ENCODE measurements at regions not wholly inside any gene's neighbourhood (a gene's known extent, or its start where the extent isn't known, plus 50 kb on each side); places are given as distances from the start of the nearest gene placed in this dataset.

DNA sequence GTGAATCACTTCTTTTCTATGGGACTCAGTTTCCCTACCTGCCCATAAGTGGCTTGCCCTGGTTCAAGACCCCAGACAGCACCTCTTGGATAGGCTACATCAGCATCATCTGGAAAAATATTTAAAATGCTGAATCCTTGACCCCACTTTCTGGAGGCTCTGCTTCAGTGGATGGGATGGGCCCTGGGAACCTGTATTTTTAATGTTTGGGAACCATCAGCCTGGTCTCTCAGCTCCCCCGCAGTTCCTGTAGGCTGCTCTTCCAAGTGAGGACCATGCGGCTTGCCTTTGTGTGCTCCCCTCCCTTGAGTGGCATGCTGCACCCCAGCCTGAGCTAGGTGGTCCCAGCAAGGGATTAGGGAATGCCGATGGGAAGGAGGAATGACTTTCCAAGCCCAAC is 68.3 kb upstream of the CRHR1 start:
- TF ChIP-seq, protein P1, sequence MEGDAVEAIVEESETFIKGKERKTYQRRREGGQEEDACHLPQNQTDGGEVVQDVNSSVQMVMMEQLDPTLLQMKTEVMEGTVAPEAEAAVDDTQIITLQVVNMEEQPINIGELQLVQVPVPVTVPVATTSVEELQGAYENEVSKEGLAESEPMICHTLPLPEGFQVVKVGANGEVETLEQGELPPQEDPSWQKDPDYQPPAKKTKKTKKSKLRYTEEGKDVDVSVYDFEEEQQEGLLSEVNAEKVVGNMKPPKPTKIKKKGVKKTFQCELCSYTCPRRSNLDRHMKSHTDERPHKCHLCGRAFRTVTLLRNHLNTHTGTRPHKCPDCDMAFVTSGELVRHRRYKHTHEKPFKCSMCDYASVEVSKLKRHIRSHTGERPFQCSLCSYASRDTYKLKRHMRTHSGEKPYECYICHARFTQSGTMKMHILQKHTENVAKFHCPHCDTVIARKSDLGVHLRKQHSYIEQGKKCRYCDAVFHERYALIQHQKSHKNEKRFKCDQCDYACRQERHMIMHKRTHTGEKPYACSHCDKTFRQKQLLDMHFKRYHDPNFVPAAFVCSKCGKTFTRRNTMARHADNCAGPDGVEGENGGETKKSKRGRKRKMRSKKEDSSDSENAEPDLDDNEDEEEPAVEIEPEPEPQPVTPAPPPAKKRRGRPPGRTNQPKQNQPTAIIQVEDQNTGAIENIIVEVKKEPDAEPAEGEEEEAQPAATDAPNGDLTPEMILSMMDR (tag by site-specific recombination; IDR thresholded peaks at IDR 0.05), result no peak
- TF ChIP-seq TCF7L2 (IDR thresholded peaks at IDR 0.05; ENCODE audit: borderline replicate concordance, low read depth, low read length) (no peak), YY2 (tag by site-specific recombination; IDR thresholded peaks at IDR 0.05) (no peak), ZNF776 (tag by site-specific recombination; IDR thresholded peaks at IDR 0.05; ENCODE audit: borderline replicate concordance) (no peak), KLF8 (tag by site-specific recombination; IDR thresholded peaks at IDR 0.05) (no peak), KLF16 (tag by site-specific recombination; IDR thresholded peaks at IDR 0.05) (no peak), ZNF354C (tag by site-specific recombination; IDR thresholded peaks at IDR 0.05; ENCODE audit: borderline replicate concordance, low read depth) (no peak), ZNF529 (tag by site-specific recombination; IDR thresholded peaks at IDR 0.05; ENCODE audit: insufficient replicate concordance) (no peak), ZNF248 (tag by site-specific recombination; IDR thresholded peaks at IDR 0.05) (no peak)
- TF ChIP-seq, protein P2, sequence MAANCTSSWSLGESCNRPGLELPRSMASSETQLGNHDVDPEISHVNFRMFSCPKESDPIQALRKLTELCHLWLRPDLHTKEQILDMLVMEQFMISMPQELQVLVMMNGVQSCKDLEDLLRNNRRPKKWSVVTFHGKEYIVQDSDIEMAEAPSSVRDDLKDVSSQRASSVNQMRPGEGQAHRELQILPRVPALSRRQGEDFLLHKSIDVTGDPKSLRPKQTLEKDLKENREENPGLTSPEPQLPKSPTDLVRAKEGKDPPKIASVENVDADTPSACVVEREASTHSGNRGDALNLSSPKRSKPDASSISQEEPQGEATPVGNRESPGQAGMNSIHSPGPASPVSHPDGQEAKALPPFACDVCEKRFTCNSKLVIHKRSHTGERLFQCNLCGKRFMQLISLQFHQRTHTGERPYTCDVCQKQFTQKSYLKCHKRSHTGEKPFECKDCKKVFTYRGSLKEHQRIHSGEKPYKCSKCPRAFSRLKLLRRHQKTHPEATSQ (tag by site-specific recombination; IDR thresholded peaks at IDR 0.05), result no peak
- TF ChIP-seq, protein P3, sequence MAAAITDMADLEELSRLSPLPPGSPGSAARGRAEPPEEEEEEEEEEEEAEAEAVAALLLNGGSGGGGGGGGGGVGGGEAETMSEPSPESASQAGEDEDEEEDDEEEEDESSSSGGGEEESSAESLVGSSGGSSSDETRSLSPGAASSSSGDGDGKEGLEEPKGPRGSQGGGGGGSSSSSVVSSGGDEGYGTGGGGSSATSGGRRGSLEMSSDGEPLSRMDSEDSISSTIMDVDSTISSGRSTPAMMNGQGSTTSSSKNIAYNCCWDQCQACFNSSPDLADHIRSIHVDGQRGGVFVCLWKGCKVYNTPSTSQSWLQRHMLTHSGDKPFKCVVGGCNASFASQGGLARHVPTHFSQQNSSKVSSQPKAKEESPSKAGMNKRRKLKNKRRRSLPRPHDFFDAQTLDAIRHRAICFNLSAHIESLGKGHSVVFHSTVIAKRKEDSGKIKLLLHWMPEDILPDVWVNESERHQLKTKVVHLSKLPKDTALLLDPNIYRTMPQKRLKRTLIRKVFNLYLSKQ (tag by site-specific recombination; IDR thresholded peaks at IDR 0.05; ENCODE audit: borderline replicate concordance), result no peak
- TF ChIP-seq, protein P4, sequence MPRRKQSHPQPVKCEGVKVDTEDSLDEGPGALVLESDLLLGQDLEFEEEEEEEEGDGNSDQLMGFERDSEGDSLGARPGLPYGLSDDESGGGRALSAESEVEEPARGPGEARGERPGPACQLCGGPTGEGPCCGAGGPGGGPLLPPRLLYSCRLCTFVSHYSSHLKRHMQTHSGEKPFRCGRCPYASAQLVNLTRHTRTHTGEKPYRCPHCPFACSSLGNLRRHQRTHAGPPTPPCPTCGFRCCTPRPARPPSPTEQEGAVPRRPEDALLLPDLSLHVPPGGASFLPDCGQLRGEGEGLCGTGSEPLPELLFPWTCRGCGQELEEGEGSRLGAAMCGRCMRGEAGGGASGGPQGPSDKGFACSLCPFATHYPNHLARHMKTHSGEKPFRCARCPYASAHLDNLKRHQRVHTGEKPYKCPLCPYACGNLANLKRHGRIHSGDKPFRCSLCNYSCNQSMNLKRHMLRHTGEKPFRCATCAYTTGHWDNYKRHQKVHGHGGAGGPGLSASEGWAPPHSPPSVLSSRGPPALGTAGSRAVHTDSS (tag by site-specific recombination; IDR thresholded peaks at IDR 0.05), result no peak
- TF ChIP-seq, protein P5, sequence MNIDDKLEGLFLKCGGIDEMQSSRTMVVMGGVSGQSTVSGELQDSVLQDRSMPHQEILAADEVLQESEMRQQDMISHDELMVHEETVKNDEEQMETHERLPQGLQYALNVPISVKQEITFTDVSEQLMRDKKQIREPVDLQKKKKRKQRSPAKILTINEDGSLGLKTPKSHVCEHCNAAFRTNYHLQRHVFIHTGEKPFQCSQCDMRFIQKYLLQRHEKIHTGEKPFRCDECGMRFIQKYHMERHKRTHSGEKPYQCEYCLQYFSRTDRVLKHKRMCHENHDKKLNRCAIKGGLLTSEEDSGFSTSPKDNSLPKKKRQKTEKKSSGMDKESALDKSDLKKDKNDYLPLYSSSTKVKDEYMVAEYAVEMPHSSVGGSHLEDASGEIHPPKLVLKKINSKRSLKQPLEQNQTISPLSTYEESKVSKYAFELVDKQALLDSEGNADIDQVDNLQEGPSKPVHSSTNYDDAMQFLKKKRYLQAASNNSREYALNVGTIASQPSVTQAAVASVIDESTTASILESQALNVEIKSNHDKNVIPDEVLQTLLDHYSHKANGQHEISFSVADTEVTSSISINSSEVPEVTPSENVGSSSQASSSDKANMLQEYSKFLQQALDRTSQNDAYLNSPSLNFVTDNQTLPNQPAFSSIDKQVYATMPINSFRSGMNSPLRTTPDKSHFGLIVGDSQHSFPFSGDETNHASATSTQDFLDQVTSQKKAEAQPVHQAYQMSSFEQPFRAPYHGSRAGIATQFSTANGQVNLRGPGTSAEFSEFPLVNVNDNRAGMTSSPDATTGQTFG (tag by site-specific recombination; IDR thresholded peaks at IDR 0.05; ENCODE audit: borderline replicate concordance), result no peak

Data from HEK293 (cell line).